Neutrophil (primary cell): ENCODE measurements at regions not wholly inside any gene's neighbourhood (a gene's known extent, or its start where the extent isn't known, plus 50 kb on each side); places are given as distances from the start of the nearest gene placed in this dataset.

Source experiments
- H3K27ac ChIP-seq: fragments of 200-600 bp; sonication (generic); 2 replicates; pipeline ENCODE4 v1.5.1; 2016; ENCODE audit warnings: mild to moderate bottlenecking, moderate library complexity
- H3K27me3 ChIP-seq: fragments of 200-600 bp; sonication (generic); 2 replicates; pipeline ENCODE4 v1.6.0; 2016; ENCODE audit warnings: mild to moderate bottlenecking
- H3K36me3 ChIP-seq: fragments of 200-600 bp; sonication (generic); 2 replicates; pipeline ENCODE4 v1.5.1; 2017
- H3K4me1 ChIP-seq, 2 experiments: fragments of 200-600 bp in 1 of 2; sonication (generic) in 1 of 2; 1 replicate in 1 of 2; 2 replicates in 1 of 2; pipeline versions ENCODE4 v1.5.1 to v1.6.1; 2013 to 2016; ENCODE audit warnings: low read depth in 1 of 2, low read length in 1 of 2, mild to moderate bottlenecking in 1 of 2, moderate library complexity in 1 of 2; ENCODE audit not compliant: control insufficient read depth in 1 of 2, insufficient read depth in 1 of 2
- H3K4me3 ChIP-seq, 2 experiments: fragments of 200-600 bp in 1 of 2; sonication (generic) in 1 of 2; 1 replicate in 1 of 2; 2 replicates in 1 of 2; pipeline ENCODE4 v1.5.1; 2013 to 2016; ENCODE audit warnings: low read depth in 1 of 2, low read length in 1 of 2, mild to moderate bottlenecking in 1 of 2, moderate library complexity in 1 of 2
- H3K9me3 ChIP-seq: fragments of 200-600 bp; sonication (generic); 2 replicates; pipeline ENCODE4 v1.5.1; 2016
- TF ChIP-seq, protein P1 (sequence below): fragments of 200-600 bp; sonication (generic); IDR thresholded peaks from 2 replicates; pipeline ENCODE4 v1.5.1; 2016; ENCODE audit warnings: antibody characterized with exemption

DNA sequence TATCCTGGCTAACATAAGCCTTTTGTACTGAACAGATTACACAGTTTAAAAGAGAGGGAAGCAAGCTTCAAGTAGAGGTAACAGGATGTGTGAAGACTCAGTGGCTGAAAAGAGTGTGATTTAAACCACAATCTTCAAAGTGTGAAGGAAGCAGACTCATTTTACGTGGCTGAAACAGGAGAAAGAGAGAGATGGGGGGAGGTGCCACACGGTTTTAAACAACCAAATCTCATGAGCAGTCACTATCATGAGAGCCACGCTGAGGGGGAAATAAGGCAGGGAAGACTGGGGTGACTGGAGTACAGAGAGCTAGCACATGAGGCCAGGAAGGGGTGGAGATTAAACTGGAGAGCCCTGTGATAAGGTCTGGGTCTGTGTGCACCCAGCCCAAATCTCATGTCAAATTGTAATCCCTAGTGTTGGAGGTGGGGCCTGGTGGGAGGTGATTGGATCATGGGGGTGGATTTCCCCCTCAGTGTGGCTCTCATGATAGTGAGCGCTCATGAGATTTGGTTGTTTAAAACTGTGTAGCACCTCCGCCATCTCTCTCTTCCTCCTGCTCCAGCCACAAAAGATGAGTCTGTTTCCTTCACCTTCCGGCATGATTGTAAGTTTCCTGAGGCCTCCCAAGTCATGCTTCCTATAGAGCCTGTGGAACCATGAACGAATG, 318.6 kb upstream of the CD180 start:
- H3K27ac ChIP-seq = no peak overlapping the region
- no peaks in the 10 kb centered on the region for H3K36me3 ChIP-seq
- H3K9me3 ChIP-seq = no peaks in the 10 kb centered on the region
- no peaks in the 10 kb centered on the region for H3K27me3 ChIP-seq
- TF ChIP-seq, protein P1, sequence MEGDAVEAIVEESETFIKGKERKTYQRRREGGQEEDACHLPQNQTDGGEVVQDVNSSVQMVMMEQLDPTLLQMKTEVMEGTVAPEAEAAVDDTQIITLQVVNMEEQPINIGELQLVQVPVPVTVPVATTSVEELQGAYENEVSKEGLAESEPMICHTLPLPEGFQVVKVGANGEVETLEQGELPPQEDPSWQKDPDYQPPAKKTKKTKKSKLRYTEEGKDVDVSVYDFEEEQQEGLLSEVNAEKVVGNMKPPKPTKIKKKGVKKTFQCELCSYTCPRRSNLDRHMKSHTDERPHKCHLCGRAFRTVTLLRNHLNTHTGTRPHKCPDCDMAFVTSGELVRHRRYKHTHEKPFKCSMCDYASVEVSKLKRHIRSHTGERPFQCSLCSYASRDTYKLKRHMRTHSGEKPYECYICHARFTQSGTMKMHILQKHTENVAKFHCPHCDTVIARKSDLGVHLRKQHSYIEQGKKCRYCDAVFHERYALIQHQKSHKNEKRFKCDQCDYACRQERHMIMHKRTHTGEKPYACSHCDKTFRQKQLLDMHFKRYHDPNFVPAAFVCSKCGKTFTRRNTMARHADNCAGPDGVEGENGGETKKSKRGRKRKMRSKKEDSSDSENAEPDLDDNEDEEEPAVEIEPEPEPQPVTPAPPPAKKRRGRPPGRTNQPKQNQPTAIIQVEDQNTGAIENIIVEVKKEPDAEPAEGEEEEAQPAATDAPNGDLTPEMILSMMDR = no peak
- H3K4me1 ChIP-seq = no peaks in the 10 kb centered on the region
- H3K4me3 ChIP-seq = no peak overlapping the region

DNA sequence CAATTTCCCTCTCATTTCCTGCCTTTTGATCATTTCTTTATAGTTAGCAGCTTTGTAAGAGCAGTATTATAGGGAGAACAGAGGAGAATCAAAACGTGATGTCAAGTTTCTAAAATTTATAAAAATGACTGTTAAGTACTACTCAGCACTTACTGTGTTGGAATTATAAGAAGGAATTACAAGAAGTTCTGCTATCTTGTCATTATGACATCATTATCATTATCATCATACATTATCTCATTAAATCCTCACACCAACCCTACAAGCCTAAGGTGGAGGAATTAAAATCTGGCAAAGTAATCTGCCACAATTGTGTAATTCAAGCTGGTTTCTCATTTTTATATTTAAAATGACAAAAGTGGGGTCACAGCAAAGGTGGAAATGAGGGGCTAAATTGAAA, 316.2 kb upstream of the CD180 start:
- no peaks in the 10 kb centered on the region for H3K27me3 ChIP-seq
- H3K27ac ChIP-seq = no peak overlapping the region
- no peaks in the 10 kb centered on the region for H3K9me3 ChIP-seq
- TF ChIP-seq, protein P1 = no peak
- no peak overlapping the region for H3K4me3 ChIP-seq
- H3K4me1 ChIP-seq = no peaks in the 10 kb centered on the region
- H3K36me3 ChIP-seq = no peaks in the 10 kb centered on the region

DNA sequence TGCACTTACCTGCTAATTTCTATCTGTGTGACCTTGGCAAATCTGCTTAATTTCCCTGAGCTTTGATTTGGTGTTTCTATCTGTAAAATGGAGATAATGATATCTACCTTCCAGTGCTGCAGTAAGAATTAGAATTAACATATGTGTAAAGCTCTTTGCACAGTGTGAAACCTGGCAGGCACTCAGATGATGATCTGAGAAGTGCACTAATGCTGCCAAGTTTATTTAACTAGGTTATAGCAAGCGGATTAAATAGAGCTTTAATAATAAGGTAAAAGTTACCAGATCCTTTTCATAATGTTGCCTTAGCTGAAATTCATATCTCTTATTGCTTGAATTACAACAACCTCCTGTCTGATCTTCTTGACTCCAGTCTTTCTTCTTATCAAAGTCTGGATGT, 315.3 kb upstream of the CD180 start:
- Histone ChIP-seq H3K27me3 (no peaks in the 10 kb centered on the region), H3K4me1 (no peaks in the 10 kb centered on the region), H3K36me3 (no peaks in the 10 kb centered on the region), H3K9me3 (no peaks in the 10 kb centered on the region), H3K4me3 (no peak overlapping the region), H3K27ac (no peak overlapping the region)
- TF ChIP-seq, protein P1 = no peak

DNA sequence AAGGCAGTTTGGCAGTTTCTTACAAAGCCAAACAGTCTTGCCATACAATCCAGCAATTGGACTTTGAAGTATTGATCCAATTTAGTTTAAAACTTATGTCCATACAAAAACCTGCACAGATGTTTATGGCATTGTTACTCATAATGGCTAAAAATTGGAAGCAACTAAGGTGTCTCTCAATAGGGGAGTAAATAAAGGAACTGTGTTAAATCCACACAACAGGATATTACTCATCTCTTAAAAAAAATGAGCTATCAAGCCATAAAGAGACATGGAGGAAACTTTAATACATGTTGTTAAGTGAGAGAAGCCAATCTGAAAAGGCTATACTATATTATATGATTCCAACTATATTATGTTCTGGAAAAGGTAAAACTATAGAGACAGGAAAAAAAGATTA, 313.6 kb upstream of the CD180 start:
- H3K9me3 ChIP-seq = no peaks in the 10 kb centered on the region
- no peaks in the 10 kb centered on the region for H3K4me1 ChIP-seq
- no peak overlapping the region for H3K27ac ChIP-seq
- TF ChIP-seq, protein P1 = no peak
- no peaks in the 10 kb centered on the region for H3K36me3 ChIP-seq
- no peak overlapping the region for H3K4me3 ChIP-seq
- no peaks in the 10 kb centered on the region for H3K27me3 ChIP-seq

DNA sequence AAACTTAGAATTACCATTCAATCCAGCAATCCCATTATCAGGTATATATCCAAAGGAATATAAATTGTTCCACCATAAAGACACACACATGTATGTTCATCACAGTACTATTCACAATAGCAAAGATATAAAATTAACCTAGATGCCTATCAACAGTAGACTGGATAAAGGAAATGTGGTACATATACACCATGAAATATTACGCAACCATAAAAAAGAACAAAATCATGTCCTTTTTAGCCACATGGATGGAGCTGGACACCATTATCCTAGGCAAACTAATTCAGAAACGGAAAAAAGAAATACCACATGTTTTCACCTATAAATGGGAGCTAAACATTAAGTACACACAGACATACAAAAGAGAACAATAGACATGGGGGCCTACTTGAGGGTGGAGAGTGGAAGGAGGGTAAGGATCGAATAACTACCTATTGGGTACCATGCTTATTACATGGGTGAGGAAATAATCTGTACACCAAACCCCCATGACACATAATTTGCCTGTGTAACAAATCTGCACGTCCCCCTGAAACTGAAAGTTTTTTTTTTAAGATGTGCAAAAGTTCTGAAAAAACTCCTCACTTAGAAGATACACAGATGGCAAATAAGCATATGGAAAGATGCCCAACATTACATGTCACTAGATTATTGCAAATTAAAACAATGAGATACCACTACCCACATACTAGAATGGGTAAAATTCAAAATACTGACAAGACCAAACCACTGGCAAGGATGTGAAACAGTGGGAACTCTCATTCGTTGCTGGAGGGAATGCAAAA, 313.0 kb upstream of the CD180 start:
- TF ChIP-seq, protein P1 = no peak
- Histone ChIP-seq H3K27ac (no peak overlapping the region), H3K36me3 (no peaks in the 10 kb centered on the region), H3K9me3 (no peaks in the 10 kb centered on the region), H3K27me3 (no peaks in the 10 kb centered on the region), H3K4me3 (no peak overlapping the region), H3K4me1 (no peaks in the 10 kb centered on the region)
